Kidney (tissue), 13 donors: ENCODE measurements at regions not wholly inside any gene's neighbourhood (a gene's known extent, or its start where the extent isn't known, plus 50 kb on each side); places are given as distances from the start of the nearest gene placed in this dataset.

Experiments used
- DNase-seq, 5 donors: peaks; one replicate each; pipeline ENCODE4 v3.0.0-alpha.2; 2013 to 2020
- FAIRE-seq: peaks from 2 replicates; lab custom pipeline; 2012; peaks lifted over from hg19 to GRCh38; lab: Jason Lieb, UNC
- H3K27ac ChIP-seq, 2 donors: one replicate each; pipeline ENCODE4 v1.7.0; 2013; ENCODE audit warnings: low read depth in 2 of 2, low read length in 2 of 2, inconsistent platforms in 1 of 2
- H3K27me3 ChIP-seq: one replicate; pipeline ENCODE4 v1.7.1; 2013; ENCODE audit warnings: low read length, inconsistent platforms; ENCODE audit not compliant: control insufficient read depth, insufficient read depth
- H3K36me3 ChIP-seq, 3 donors: one replicate each; pipeline versions ENCODE4 v1.7.0 to v1.7.1; 2013; ENCODE audit warnings: low read length in 3 of 3, control low read depth in 1 of 3, inconsistent platforms in 1 of 3; ENCODE audit not compliant: insufficient read depth in 3 of 3, control insufficient read depth in 2 of 3
- H3K4me1 ChIP-seq, 3 donors: one replicate each; pipeline versions ENCODE4 v1.7.0 to v1.7.1; 2013; ENCODE audit warnings: low read length in 3 of 3, inconsistent platforms in 1 of 3, low read depth in 1 of 3; ENCODE audit not compliant: control insufficient read depth in 2 of 3, insufficient read depth in 2 of 3
- H3K4me3 ChIP-seq, 3 donors: one replicate each; pipeline versions ENCODE4 v1.7.0 to v1.8.1; 2013; ENCODE audit warnings: low read length in 3 of 3, control low read depth in 1 of 3, inconsistent platforms in 1 of 3
- H3K9ac ChIP-seq, 3 donors: one replicate each; pipeline versions ENCODE4 v1.7.0 to v1.7.1; 2013; ENCODE audit warnings: low read length in 3 of 3, control low read depth in 1 of 3, inconsistent platforms in 1 of 3
- H3K9me3 ChIP-seq, 3 donors: one replicate each; pipeline versions ENCODE4 v1.7.0 to v1.7.1; 2013; ENCODE audit warnings: low read length in 3 of 3, control low read depth in 1 of 3, inconsistent platforms in 1 of 3; ENCODE audit not compliant: control insufficient read depth in 2 of 3, insufficient read depth in 1 of 3
- intact Hi-C: fragments of 100-400 bp; cut with DNase I; formaldehyde crosslinking; loops from one replicate; pipeline ENCODE4 v1.11.1; 2022
- TF ChIP-seq, protein P1 (sequence below): IDR thresholded peaks from 3 replicates; pipeline ENCODE4 v1.5.1; 2012; ENCODE audit warnings: mild to moderate bottlenecking, moderate library complexity, borderline replicate concordance; ENCODE audit not compliant: insufficient read depth; ENCODE audit errors: extremely low read depth
- donor health status: control.
- donor health status: control.
- donor health status: control.
- donor health status: control.
- donor health status: control.
- donor health status: DM: yes; HTN: yes; CAD: no.
- donor health status: Normal renal cell carcinoma (clear cell type).

DNA sequence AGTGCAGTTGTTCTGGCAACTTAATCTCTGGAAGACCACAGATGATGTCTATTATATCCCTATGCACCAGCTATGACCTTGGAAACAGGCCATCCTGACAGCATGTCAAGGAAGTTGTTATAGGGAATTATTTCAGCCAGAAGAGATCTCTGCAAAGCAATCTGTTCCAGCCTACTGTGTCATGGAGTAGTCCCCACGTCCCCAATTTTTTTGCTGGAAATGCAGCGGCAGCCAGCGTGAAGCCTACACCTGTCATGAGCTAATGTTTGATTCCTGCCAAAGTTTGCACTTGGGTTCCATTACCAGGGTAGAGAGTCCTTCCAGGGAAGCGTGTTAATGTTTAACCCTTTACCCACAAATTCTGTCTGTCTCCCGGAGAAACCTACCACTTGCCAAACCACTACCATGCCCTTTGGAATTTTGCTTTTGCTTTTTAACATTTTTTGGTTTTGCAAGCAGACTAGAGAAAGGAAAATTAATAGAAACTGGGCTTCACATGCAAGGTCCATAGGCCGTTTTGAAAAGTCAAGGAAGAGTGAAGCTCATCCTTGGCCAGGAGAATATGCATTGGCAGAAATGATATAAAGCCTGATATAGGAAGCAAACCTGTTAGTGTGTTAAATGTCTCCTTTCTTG lies 174.9 kb upstream of the SPRY4 start:
- Histone ChIP-seq H3K9me3 (no peaks in the 10 kb centered on the region), H3K9ac (no peak overlapping the region), H3K4me1 (peaks cover 0 to 16% (median 11%) of the 10 kb centered on the region in 3 donors), H3K36me3 (no peaks in the 10 kb centered on the region), H3K27ac (peak overlapping the region; percentile 18 to 87), H3K4me3 (peak overlapping the region in 1 of 3 donors; percentile 35), H3K27me3 (no peaks in the 10 kb centered on the region)
- TF ChIP-seq, protein P1, sequence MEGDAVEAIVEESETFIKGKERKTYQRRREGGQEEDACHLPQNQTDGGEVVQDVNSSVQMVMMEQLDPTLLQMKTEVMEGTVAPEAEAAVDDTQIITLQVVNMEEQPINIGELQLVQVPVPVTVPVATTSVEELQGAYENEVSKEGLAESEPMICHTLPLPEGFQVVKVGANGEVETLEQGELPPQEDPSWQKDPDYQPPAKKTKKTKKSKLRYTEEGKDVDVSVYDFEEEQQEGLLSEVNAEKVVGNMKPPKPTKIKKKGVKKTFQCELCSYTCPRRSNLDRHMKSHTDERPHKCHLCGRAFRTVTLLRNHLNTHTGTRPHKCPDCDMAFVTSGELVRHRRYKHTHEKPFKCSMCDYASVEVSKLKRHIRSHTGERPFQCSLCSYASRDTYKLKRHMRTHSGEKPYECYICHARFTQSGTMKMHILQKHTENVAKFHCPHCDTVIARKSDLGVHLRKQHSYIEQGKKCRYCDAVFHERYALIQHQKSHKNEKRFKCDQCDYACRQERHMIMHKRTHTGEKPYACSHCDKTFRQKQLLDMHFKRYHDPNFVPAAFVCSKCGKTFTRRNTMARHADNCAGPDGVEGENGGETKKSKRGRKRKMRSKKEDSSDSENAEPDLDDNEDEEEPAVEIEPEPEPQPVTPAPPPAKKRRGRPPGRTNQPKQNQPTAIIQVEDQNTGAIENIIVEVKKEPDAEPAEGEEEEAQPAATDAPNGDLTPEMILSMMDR = no peak
- intact Hi-C loops = no loop called here
- DNase-seq (peak in 3 of 5 donors; percentile 32 to 80 (median 68)), FAIRE-seq (no peak)

DNA sequence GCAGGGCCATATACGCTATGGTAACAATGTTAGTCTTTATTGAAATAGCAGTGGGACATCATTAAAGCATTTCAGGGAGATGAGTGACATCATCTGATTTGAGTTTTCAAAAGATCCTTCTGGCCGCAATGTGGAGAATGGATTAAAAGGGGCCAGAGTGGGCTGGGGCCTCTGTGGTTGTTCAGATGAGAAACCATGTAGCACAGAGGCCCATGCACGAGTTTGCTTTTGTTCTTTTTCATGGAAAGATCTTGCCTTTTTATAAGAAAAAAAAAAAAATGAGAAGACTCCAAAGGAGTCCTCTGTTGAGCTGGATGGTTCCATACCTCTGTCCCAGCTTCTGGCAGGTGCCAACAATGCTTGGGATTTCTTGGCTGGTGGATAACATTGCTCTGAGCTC lies 173.5 kb upstream of the SPRY4 start:
- no peaks in the 10 kb centered on the region for H3K9me3 ChIP-seq
- H3K27me3 ChIP-seq = no peaks in the 10 kb centered on the region

DNA sequence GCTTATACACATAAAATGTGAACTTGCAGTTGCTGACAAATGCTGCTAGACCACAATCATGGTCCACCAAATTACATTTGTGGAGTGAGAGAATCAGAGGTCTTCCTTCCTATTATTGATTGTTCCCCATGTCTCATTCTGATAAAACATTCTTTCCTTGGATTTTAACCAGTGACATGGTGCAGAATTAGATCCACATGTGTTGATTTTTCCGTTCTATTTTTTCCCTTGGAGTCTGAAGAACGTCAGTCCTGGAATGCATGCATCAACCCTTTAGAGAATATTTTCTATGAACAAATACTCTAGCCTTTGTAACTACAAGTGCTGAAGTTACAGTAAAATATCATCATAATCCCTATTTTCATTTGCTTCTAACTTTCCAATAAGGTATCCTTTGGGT lies 170.7 kb upstream of the SPRY4 start:
- Histone ChIP-seq H3K9ac (no peak overlapping the region), H3K27ac (no peak overlapping the region), H3K4me1 (peaks cover 0 to 15% (median 11%) of the 10 kb centered on the region in 3 donors), H3K36me3 (no peaks in the 10 kb centered on the region), H3K4me3 (no peak overlapping the region), H3K27me3 (no peaks in the 10 kb centered on the region), H3K9me3 (no peaks in the 10 kb centered on the region)
- DNase-seq (no peak), FAIRE-seq (no peak)
- TF ChIP-seq, protein P1 = no peak
- intact Hi-C loops = no loop called here

More for the DNA sequence above, 173.5 kb upstream of the SPRY4 start:
- no peak for FAIRE-seq
- intact Hi-C loops = no loop called here
- no peak overlapping the region for H3K27ac ChIP-seq
- no peak overlapping the region for H3K4me3 ChIP-seq
- H3K36me3 ChIP-seq = no peaks in the 10 kb centered on the region
- H3K4me1 ChIP-seq = peaks cover 0 to 21% (median 13%) of the 10 kb centered on the region in 3 donors
- no peak for DNase-seq
- TF ChIP-seq, protein P1 = no peak
- H3K9ac ChIP-seq = no peak overlapping the region
